Suprapubic skin (tissue), 4 donors: ENCODE measurements at regions not wholly inside any gene's neighbourhood (a gene's known extent, or its start where the extent isn't known, plus 50 kb on each side); places are given as distances from the start of the nearest gene placed in this dataset.

Experiments
- CTCF ChIP-seq, 2 donors: fragments of 200-600 bp in 1 of 2; fragments of 450-650 bp in 1 of 2; sonication (generic) in 1 of 2; IDR thresholded peaks; one replicate each; pipeline ENCODE4 v1.5.1; 2016 to 2019; ENCODE audit warnings: antibody characterized with exemption in 2 of 2, mild to moderate bottlenecking in 1 of 2, moderate library complexity in 1 of 2
- POLR2A ChIP-seq, 2 donors: fragments of 450-650 bp; IDR thresholded peaks; one replicate each; pipeline ENCODE4 v1.6.1; 2017; ENCODE audit warnings: antibody characterized with exemption in 2 of 2, mild to moderate bottlenecking in 2 of 2, moderate library complexity in 2 of 2
- POLR2AphosphoS5 ChIP-seq, 3 donors: sonication (generic); formaldehyde crosslinking; IDR thresholded peaks; one replicate each; pipeline ENCODE4 v1.6.1; 2017; ENCODE audit warnings: antibody characterized with exemption in 3 of 3

GRCh38 chr12:77746096-77746495 lies 84.6 kb upstream of the NAV3 start:
- TF ChIP-seq CTCF (IDR thresholded peaks at IDR 0.05), result no peak
- TF ChIP-seq POLR2AphosphoS5 (IDR thresholded peaks at IDR 0.05), result no peak
- TF ChIP-seq POLR2A (IDR thresholded peaks at IDR 0.05), result no peak
